ENCODE measurements at regions not wholly inside any gene's neighbourhood (a gene's known extent, or its start where the extent isn't known, plus 50 kb on each side); places are given as distances from the start of the nearest gene placed in this dataset.

GRCh38 chr14:83991666-83992065 is 1538.3 kb upstream of the FLRT2 start:
- DNase-seq: no peak

- no peak for DNase-seq
These were observed 1537.1 kb upstream of the FLRT2 start for GRCh38 chr14:83992857-83993256.

- no peak for DNase-seq
These were observed 1536.4 kb upstream of the FLRT2 start for GRCh38 chr14:83993545-83993944.

GRCh38 chr14:83994020-83994419 is 1535.9 kb upstream of the FLRT2 start:
- no peak for DNase-seq

GRCh38 chr14:84001023-84001422 is 1528.9 kb upstream of the FLRT2 start:
- DNase-seq: no peak

- no peak for DNase-seq
These were observed 1526.6 kb upstream of the FLRT2 start for GRCh38 chr14:84003346-84003745.

GRCh38 chr14:84006643-84007155 is 1523.2 kb upstream of the FLRT2 start:
- no peak for DNase-seq

GRCh38 chr14:84013424-84013823 is 1516.5 kb upstream of the FLRT2 start:
- DNase-seq: no peak

- no peak for DNase-seq
These were observed 1512.4 kb upstream of the FLRT2 start for GRCh38 chr14:84017495-84017894.

GRCh38 chr14:84021433-84021832 is 1508.5 kb upstream of the FLRT2 start:
- no peak for DNase-seq

GRCh38 chr14:84024231-84024820 is 1505.6 kb upstream of the FLRT2 start:
- no peak for DNase-seq

- DNase-seq: no peak
These were observed 1504.6 kb upstream of the FLRT2 start for GRCh38 chr14:84025106-84026012.

GRCh38 chr14:84027351-84027750 is 1502.6 kb upstream of the FLRT2 start:
- DNase-seq: no peak

GRCh38 chr14:84028080-84028604 is 1501.8 kb upstream of the FLRT2 start:
- no peak for DNase-seq

- no peak for DNase-seq
These were observed 1500.7 kb upstream of the FLRT2 start for GRCh38 chr14:84029246-84029645.

- DNase-seq: no peak
These were observed 1500.2 kb upstream of the FLRT2 start for GRCh38 chr14:84029720-84030119.

- DNase-seq: no peak
These were observed 1493.1 kb upstream of the FLRT2 start for GRCh38 chr14:84036840-84037239.

- no peak for DNase-seq
These were observed 1492.4 kb upstream of the FLRT2 start for GRCh38 chr14:84037593-84037992.

GRCh38 chr14:84040101-84040500 is 1489.8 kb upstream of the FLRT2 start:
- no peak for DNase-seq

- DNase-seq: no peak
These were observed 1488.5 kb upstream of the FLRT2 start for GRCh38 chr14:84041421-84041820.

- DNase-seq: no peak
These were observed 1487.0 kb upstream of the FLRT2 start for GRCh38 chr14:84042992-84043391.

- DNase-seq: no peak
These were observed 1465.4 kb upstream of the FLRT2 start for GRCh38 chr14:84064316-84065125.

- no peak for DNase-seq
These were observed 1464.1 kb upstream of the FLRT2 start for GRCh38 chr14:84065811-84066210.

Data from GDM1 (cell line).